ENCODE measurements at regions not wholly inside any gene's neighbourhood (a gene's known extent, or its start where the extent isn't known, plus 50 kb on each side); places are given as distances from the start of the nearest gene placed in this dataset.

DNA sequence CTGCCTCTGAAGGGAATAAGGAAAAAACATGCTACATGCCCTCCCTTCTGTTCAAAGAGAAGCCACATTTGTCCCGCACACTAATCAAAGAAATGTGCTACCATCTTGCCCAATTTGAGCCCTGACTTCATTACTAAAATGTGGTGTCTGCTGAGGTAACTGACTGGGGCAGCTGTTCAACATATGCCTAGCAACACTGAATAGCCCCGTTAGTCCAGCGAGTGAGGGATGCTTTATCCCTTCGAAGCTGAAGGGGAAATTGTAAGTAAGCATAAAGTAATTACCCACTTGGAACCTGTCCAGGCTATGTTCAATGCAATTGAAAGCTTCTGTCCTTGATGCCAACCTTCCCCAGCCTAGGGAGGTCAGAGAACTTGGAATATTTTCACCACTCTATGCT is 310.6 kb downstream of the SEC16B start:
- TF ChIP-seq, protein P1, sequence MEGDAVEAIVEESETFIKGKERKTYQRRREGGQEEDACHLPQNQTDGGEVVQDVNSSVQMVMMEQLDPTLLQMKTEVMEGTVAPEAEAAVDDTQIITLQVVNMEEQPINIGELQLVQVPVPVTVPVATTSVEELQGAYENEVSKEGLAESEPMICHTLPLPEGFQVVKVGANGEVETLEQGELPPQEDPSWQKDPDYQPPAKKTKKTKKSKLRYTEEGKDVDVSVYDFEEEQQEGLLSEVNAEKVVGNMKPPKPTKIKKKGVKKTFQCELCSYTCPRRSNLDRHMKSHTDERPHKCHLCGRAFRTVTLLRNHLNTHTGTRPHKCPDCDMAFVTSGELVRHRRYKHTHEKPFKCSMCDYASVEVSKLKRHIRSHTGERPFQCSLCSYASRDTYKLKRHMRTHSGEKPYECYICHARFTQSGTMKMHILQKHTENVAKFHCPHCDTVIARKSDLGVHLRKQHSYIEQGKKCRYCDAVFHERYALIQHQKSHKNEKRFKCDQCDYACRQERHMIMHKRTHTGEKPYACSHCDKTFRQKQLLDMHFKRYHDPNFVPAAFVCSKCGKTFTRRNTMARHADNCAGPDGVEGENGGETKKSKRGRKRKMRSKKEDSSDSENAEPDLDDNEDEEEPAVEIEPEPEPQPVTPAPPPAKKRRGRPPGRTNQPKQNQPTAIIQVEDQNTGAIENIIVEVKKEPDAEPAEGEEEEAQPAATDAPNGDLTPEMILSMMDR (IDR thresholded peaks at IDR 0.05; ENCODE audit: low read depth, low read length) = no peak
- no peak for TF ChIP-seq POLR2A (IDR thresholded peaks at IDR 0.05; ENCODE audit: extremely low read depth, insufficient read length)
- TF ChIP-seq, protein P2, sequence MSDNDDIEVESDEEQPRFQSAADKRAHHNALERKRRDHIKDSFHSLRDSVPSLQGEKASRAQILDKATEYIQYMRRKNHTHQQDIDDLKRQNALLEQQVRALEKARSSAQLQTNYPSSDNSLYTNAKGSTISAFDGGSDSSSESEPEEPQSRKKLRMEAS (IDR thresholded peaks at IDR 0.05; ENCODE audit: low read depth, low read length) = no peak
- TF ChIP-seq MYC (IDR thresholded peaks at IDR 0.05; ENCODE audit: low read depth, low read length) = no peak
